ENCODE measurements at regions not wholly inside any gene's neighbourhood (a gene's known extent, or its start where the extent isn't known, plus 50 kb on each side); places are given as distances from the start of the nearest gene placed in this dataset.

DNA sequence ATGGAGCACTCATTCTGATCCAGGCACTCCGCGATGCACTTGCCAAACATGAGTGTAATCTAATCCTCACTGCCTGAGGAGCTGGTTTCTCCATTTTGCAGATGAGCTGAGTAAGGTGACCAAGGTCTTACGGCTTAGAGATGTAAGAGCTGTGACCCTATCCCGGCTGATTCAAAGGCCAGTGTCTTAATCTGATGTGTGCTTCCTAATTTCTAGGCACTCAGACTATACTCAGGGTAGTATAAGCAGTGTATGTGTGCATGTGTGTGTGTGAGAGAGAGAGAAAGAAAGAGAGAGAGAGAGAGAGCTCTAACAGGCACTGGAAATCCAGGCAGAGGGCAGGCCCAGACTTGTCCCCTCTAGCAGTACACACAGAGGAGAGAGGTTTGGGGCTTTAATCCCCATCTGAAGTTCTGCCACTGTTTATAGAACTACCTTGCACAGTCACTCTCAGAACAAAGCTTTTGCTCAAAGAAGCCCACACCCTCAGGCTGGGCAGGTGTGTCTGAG lies 188.2 kb downstream of the ZBTB18 start:
- Mint-ChIP-seq H3K27ac (no peak overlapping the region), H3K4me1 (peaks cover 28% of the 10 kb centered on the region), H3K4me3 (no peak overlapping the region), H3K9me3 (no peaks in the 10 kb centered on the region), H3K27me3 (no peaks in the 10 kb centered on the region), H3K36me3 (no peaks in the 10 kb centered on the region)
- no peak for ATAC-seq

DNA sequence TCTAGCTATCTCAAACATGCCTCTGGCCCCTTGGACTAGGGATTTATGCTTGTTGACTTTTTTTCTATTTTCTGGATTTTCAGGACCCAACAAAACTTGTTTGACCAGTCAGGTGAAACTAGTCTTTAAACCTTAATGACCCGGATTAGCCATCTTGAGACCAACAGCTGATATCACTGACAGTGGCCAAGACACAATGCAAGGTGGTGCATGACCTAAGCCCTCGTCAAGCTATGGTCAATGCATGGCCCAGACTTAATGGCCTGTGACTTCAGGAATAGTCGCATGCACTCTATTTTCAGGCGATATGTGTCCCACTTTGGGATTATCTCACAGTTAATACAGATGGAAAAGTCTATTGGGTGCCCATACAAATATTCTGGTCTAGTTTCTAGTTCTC lies 190.4 kb downstream of the ZBTB18 start:
- no peaks in the 10 kb centered on the region for H3K27me3 Mint-ChIP-seq
- H3K4me3 Mint-ChIP-seq, result no peak overlapping the region
- H3K9me3 Mint-ChIP-seq, result no peaks in the 10 kb centered on the region
- no peaks in the 10 kb centered on the region for H3K36me3 Mint-ChIP-seq
- H3K4me1 Mint-ChIP-seq, result peaks cover 47% of the 10 kb centered on the region
- no peak for ATAC-seq
- H3K27ac Mint-ChIP-seq, result no peak overlapping the region

DNA sequence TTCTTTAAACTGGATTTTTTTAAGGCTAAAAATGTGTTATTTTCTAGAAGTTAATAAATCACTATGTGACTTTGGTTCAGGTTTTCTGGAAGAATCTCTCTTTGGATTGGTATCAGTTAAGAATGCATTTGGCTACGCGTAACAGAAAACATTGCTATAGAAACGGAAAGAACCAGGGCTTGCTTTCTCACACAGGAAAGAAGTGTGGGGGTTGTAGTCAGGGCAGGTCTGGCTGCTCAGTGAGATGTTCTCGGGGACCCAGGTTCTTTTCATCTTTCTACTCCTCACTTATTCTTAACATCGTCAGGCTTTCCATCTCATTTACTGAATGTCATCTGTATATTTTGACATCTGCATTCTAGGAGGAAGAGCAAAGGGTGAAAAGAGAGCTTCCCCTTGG lies 191.4 kb downstream of the ZBTB18 start:
- Mint-ChIP-seq H3K4me3 (no peak overlapping the region), H3K27ac (no peak overlapping the region), H3K4me1 (peaks cover 46% of the 10 kb centered on the region), H3K27me3 (no peaks in the 10 kb centered on the region), H3K36me3 (no peaks in the 10 kb centered on the region), H3K9me3 (no peaks in the 10 kb centered on the region)
- ATAC-seq, result no peak

DNA sequence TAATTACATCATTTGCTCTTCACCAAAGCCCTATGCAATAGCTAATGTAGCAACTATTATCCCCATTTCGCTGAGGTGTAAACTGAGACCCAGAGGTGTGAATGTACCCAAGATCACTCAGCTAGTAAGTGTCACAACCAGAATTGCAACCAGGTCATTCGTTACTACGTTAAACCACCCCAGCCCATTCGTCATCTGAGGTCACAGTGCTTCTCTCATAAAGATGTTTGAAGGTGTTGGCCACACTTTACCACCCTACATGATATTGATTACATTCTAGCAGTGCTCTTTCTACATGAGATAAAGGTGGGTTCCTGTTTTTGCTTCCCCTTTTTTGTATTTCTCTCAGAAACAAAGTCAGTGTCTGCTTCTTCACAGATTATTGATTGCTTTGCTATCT lies 195.3 kb downstream of the ZBTB18 start:
- no peaks in the 10 kb centered on the region for H3K36me3 Mint-ChIP-seq
- no peaks in the 10 kb centered on the region for H3K27me3 Mint-ChIP-seq
- peak overlapping the region; percentile 7 for H3K27ac Mint-ChIP-seq
- H3K9me3 Mint-ChIP-seq, result no peaks in the 10 kb centered on the region
- ATAC-seq, result no peak
- no peak overlapping the region for H3K4me3 Mint-ChIP-seq
- H3K4me1 Mint-ChIP-seq, result peaks cover 42% of the 10 kb centered on the region

DNA sequence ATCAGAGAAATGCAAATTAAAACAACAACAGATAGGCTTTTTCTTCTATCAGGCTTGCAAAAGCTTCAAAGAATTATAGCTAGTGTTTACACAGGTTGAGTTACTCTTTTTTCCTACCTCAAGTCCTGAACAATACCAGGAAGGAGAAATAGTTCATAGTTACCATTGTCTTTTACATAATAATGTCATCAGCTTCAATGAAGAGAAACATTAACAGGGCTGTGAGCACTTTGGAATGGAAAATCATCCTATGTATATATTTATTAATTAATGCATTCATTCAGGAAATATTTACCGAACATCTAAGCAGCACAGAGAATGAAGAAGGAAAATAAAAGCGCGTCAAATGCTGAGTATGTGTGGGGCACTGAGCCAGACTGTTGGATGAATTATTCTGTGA lies 197.3 kb downstream of the ZBTB18 start:
- Mint-ChIP-seq H3K36me3 (no peaks in the 10 kb centered on the region), H3K4me3 (no peak overlapping the region), H3K27ac (no peak overlapping the region), H3K4me1 (peaks cover 45% of the 10 kb centered on the region), H3K27me3 (no peaks in the 10 kb centered on the region), H3K9me3 (no peaks in the 10 kb centered on the region)
- no peak for ATAC-seq

DNA sequence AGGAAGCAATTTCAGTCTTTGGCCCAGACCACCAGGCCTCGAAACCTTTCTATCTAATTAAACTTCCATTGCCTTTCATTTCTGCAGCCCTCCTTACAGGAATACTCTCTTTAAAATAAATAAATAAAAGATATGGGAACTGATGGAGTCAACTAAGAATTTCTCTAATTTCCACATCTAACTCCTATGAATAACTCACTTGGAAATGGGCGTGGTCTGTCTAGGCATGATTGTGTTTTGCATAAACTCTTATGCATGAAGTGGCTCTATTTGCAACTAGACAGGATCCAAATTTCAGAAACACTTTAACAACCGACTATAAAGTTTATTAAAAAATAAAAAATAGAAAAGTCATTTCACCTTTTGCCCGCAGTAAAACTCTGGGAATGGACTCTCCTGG lies 199.5 kb downstream of the ADSS2 start:
- ATAC-seq, result no peak
- H3K4me1 Mint-ChIP-seq, result peaks cover 41% of the 10 kb centered on the region
- H3K36me3 Mint-ChIP-seq, result no peaks in the 10 kb centered on the region
- H3K4me3 Mint-ChIP-seq, result no peak overlapping the region
- H3K9me3 Mint-ChIP-seq, result no peaks in the 10 kb centered on the region
- H3K27ac Mint-ChIP-seq, result peak overlapping the region; percentile 72
- H3K27me3 Mint-ChIP-seq, result no peaks in the 10 kb centered on the region

DNA sequence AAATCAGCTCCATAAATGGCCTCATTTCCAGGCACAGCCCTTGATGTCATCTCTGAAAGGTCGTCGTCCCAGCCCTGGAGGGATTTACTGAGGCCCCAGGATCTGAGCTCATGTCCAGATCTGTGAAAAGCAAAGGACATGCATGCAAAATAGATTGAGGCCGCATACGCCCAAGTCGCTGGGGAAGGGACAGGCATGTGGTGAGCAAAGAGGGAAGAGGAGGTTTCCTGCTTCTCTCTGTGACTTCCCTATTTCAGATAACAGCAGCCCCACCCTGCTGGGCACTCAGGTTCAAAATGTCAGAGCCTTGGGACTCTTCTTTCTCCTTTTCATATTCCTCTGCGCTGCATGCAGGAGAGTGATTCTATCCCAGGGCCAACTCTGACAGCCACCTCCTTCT lies 197.2 kb downstream of the ADSS2 start:
- peak overlapping the region; percentile 30 for H3K4me3 Mint-ChIP-seq
- H3K9me3 Mint-ChIP-seq, result no peaks in the 10 kb centered on the region
- H3K27me3 Mint-ChIP-seq, result no peaks in the 10 kb centered on the region
- peaks cover 35% of the 10 kb centered on the region for H3K4me1 Mint-ChIP-seq
- peak overlapping the region; percentile 72 for H3K27ac Mint-ChIP-seq
- peak; percentile 93 for ATAC-seq
- no peaks in the 10 kb centered on the region for H3K36me3 Mint-ChIP-seq

DNA sequence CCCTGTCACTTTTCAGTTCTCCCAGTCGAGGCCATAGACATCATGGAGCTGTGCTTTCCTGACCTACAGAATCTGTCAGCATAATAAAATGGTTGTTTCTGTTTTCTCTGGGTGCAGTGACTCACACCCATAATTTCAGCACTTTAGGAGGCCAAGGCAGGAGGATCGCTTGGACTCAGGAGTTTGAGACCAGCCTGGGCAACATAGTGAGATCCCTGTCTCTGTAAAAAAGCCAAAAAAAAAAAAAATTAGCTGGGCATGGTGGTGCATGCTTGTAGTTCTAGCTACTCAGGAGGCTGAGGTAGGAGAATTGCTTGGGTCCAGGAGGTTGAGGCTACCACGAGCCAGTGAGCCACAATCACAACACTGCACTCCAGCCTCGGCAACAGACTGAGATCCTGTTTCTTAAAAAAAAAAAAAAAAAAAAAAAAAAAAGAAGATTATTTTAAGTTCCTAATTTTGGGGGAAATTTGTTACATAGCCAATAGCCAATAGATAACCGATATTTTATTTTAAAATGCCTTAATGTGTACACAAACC lies 196.2 kb downstream of the ADSS2 start:
- H3K4me1 Mint-ChIP-seq, result peaks cover 35% of the 10 kb centered on the region
- H3K27me3 Mint-ChIP-seq, result no peaks in the 10 kb centered on the region
- no peak overlapping the region for H3K4me3 Mint-ChIP-seq
- no peaks in the 10 kb centered on the region for H3K36me3 Mint-ChIP-seq
- no peaks in the 10 kb centered on the region for H3K9me3 Mint-ChIP-seq
- ATAC-seq, result no peak
- no peak overlapping the region for H3K27ac Mint-ChIP-seq

DNA sequence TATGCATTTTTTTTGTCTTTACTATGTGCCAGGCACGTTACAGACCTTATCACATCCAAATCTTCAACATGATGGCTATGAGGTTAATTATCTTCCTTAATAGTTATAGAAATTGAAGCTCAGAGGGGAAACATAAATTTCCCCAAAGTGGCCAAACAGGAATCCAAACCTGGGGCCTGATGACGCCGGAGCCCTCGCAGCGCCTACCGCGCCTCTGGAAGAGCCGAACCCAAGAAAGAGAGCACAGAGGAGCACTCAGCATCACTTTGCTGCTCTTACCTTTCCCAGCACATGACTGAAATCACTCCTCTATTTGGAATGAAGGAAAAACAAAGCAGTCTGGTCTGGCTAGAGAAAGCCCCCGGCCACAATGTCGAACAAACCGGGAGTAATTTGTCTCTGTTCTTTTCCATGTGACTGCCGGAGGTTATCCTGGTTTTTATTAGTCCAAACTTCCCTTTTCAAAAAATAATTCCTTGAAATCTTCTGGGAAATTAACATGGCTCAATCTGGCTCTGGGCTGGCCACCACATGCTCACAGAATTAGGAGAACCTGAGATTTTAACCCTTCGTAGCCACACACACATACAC lies 195.5 kb downstream of the ADSS2 start:
- no peaks in the 10 kb centered on the region for H3K36me3 Mint-ChIP-seq
- H3K27ac Mint-ChIP-seq, result no peak overlapping the region
- no peaks in the 10 kb centered on the region for H3K9me3 Mint-ChIP-seq
- H3K4me3 Mint-ChIP-seq, result no peak overlapping the region
- no peaks in the 10 kb centered on the region for H3K27me3 Mint-ChIP-seq
- H3K4me1 Mint-ChIP-seq, result peaks cover 35% of the 10 kb centered on the region
- ATAC-seq, result no peak

DNA sequence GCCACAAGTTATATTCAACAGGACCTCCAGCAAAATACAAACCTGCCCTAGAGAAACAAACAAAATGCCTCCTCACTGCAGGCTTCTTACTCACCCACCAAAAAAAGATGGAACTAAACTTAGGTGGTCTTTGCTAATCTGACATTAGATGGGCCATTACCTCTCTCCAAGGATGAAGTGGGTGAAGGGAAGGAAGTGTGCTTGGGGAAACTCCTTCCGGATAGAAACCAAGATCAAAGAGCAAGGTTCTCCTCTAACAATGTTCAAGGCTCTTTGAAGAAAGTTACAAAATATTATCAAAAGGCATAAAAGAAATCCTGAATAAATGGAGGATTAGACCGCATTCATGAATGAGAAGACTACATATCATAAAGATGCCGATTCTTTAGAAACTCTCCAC lies 187.5 kb downstream of the ADSS2 start:
- Mint-ChIP-seq H3K27me3 (no peaks in the 10 kb centered on the region), H3K9me3 (no peaks in the 10 kb centered on the region), H3K4me1 (no peaks in the 10 kb centered on the region), H3K27ac (no peak overlapping the region), H3K4me3 (no peak overlapping the region), H3K36me3 (no peaks in the 10 kb centered on the region)
- no peak for ATAC-seq

DNA sequence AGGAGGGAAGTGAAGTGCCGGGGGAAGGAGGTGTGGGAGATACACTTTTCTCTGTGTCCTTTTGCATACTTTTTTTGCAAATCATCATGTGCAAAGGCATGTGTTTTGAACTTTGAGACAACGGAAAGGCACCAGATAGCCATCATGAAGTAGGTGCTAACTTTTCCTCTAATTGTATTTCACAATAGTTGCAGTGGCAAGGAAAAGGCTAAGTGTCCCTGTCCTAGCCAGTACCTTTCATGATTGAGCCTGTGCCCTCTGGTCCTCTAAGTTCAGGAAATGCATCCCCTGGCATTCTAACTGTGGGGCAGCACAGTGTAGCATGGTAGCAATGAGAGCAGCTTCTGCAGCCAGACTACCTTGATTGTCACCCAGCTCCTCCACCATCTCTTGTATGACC lies 186.2 kb downstream of the ADSS2 start:
- no peak overlapping the region for H3K27ac Mint-ChIP-seq
- no peak overlapping the region for H3K4me3 Mint-ChIP-seq
- no peaks in the 10 kb centered on the region for H3K27me3 Mint-ChIP-seq
- no peak for ATAC-seq
- H3K9me3 Mint-ChIP-seq, result peaks cover 3% of the 10 kb centered on the region
- H3K36me3 Mint-ChIP-seq, result no peaks in the 10 kb centered on the region
- no peaks in the 10 kb centered on the region for H3K4me1 Mint-ChIP-seq

DNA sequence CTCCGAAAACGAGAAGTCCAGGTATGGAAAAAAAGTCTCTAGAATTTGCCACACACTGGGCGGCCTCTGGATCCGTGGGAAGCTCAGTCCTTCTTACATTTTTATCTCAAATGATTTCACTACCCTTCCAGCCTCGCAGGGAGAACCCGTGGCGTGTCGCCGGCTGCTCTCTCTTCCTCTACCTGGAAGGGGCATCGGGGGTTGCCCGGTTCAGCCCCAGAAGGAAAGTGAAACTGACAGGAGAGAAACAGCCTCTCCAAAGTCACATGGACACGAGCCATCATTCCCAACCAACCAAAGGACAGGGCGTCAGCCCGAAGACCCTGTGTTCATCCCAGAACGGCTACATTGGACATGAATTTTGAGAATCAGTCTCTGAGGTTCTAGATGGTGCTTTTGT lies 182.5 kb downstream of the ADSS2 start:
- Mint-ChIP-seq H3K4me1 (no peaks in the 10 kb centered on the region), H3K36me3 (no peaks in the 10 kb centered on the region), H3K9me3 (peaks cover 9% of the 10 kb centered on the region), H3K4me3 (no peak overlapping the region), H3K27ac (no peak overlapping the region), H3K27me3 (no peaks in the 10 kb centered on the region)
- ATAC-seq, result no peak

DNA sequence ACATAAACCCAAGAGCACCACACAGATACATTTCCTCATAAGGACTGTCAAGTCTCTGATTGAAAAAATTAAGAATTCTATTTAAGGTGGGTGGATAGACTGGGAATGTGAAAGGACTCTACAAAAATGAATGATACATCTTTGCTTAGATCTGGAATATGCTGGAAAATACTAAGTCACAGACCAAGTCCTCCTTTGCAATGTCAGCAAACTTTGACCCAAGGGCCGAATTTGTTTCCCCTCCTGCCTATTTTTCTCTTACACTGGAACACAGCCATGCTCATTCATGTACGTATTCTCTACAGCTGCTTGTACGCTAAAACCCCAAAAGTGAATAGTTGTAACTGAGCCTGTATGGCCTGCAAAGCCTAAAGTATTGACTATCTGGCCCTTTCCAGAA lies 180.7 kb downstream of the ADSS2 start:
- Mint-ChIP-seq H3K9me3 (peaks cover 9% of the 10 kb centered on the region), H3K4me1 (no peaks in the 10 kb centered on the region), H3K4me3 (no peak overlapping the region), H3K36me3 (no peaks in the 10 kb centered on the region), H3K27me3 (no peaks in the 10 kb centered on the region), H3K27ac (no peak overlapping the region)
- ATAC-seq, result no peak

DNA sequence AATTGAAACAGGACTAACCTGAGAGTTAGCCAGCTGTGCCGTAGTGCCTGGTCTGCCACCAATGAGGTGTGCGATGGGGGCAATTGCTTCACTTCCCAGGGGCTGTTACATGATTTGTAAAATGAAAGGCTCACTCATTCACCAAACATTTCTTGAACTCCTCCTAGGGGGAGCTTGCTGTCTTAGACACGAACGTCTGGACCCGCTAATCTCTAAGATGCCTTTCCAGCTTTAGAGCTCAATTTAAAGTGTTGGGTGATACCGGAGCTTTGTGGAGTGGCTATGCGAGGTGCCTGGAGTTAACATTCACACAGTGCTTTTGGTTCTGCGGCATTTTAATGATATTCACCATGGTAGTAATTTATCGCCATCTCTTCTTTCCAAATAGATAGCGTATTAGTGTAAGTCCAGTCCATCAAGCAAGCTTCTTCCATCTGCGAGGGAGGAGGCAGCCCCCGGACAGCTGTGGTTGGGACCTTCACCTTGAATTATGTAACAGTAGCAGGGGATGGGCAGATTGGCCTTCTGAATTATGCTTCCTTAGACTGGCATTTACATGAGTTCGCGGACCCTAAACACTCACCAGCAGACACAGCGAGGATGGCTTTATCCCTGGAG lies 179.9 kb downstream of the ADSS2 start:
- no peaks in the 10 kb centered on the region for H3K27me3 Mint-ChIP-seq
- peaks cover 9% of the 10 kb centered on the region for H3K9me3 Mint-ChIP-seq
- H3K36me3 Mint-ChIP-seq, result no peaks in the 10 kb centered on the region
- no peak overlapping the region for H3K27ac Mint-ChIP-seq
- no peak overlapping the region for H3K4me3 Mint-ChIP-seq
- no peak for ATAC-seq
- H3K4me1 Mint-ChIP-seq, result no peaks in the 10 kb centered on the region

DNA sequence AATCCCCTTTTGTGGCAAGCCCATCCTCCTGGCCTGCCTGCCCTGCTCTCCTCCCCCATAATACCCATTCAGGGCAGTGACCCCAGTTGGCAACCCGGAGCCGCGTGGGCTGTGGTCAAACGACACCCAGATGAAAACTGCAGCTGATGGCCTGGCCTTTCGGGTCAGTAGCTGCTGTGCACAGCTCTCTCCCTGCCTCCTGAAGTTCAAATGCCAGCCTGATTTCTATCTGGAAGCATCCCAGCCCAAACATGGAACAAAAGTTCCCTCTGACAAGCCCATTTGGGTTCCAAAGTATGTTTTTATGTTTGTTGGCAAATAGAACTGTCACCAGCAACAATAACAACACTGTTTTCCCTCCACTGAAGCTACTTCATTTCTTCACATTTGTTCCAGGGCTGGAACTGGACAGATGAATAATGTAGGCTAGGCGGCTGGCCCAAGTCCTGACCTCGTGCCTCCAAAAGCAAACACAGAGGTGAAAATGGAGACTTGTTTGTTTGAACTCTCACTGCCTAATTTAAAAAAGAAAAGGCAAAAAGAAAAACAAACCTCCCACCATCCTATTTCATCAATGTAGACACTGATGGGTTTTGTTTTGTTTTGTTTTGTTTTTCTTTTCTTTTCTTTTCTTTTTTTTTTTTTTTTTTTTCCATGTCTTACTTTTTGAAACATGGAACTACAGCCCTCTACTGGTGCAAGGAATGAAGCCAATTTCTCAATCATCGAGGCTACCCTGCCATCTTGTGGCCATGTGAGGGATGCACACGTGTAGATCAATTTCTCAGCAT lies 179.0 kb downstream of the ADSS2 start:
- H3K4me3 Mint-ChIP-seq, result no peak overlapping the region
- ATAC-seq, result peak; percentile 81
- no peak overlapping the region for H3K27ac Mint-ChIP-seq
- H3K27me3 Mint-ChIP-seq, result no peaks in the 10 kb centered on the region
- no peaks in the 10 kb centered on the region for H3K36me3 Mint-ChIP-seq
- H3K9me3 Mint-ChIP-seq, result peaks cover 9% of the 10 kb centered on the region
- no peaks in the 10 kb centered on the region for H3K4me1 Mint-ChIP-seq

All from stimulated activated memory B cell treated with anti-CD40 and anti-IgM and Interleukin-4, amounts not matched to agents 10 μg/mL and 1 μg/mL and 100 μg/mL, for 72 hours (primary cell).